ENCODE measurements at regions not wholly inside any gene's neighbourhood (a gene's known extent, or its start where the extent isn't known, plus 50 kb on each side); places are given as distances from the start of the nearest gene placed in this dataset.

GRCh38 chr6:48817333-48818051 is 645.6 kb downstream of the MMUT start:
- Histone ChIP-seq H3K36me3 (ENCODE audit: low read depth, missing control alignments) (no peaks in the 10 kb centered on the region), H3K4me1 (no peaks in the 10 kb centered on the region), H3K4me3 (no peak overlapping the region), H3K9me3 (no peaks in the 10 kb centered on the region), H3K27me3 (no peaks in the 10 kb centered on the region), H3K27ac (no peak overlapping the region)
- DNase-seq = no peak
- WGBS, 2 donors = 77 to 80% methylated on average over 4 of the region's 4 CpGs
- TF ChIP-seq CTCF (IDR thresholded peaks at IDR 0.05) (no peak), POLR2A (IDR thresholded peaks at IDR 0.05) (no peak)
- intact Hi-C loops (cut with DNase I; ENCODE audit: low total_unique reads) = no loop called here

GRCh38 chr6:48814957-48815356 is 648.1 kb downstream of the MMUT start:
- no peaks in the 10 kb centered on the region for H3K36me3 ChIP-seq (ENCODE audit: low read depth, missing control alignments)
- intact Hi-C loops (cut with DNase I; ENCODE audit: low total_unique reads) = no loop called here
- TF ChIP-seq CTCF (IDR thresholded peaks at IDR 0.05) (no peak), POLR2A (IDR thresholded peaks at IDR 0.05) (no peak)

GRCh38 chr6:48813836-48814235 is 649.2 kb downstream of the MMUT start:
- intact Hi-C loops (cut with DNase I; ENCODE audit: low total_unique reads) = no loop called here
- no peak for DNase-seq
- 36 to 57% methylated on average over 3 of the region's 3 CpGs for WGBS, 2 donors
- no peak overlapping the region for H3K27ac ChIP-seq
- no peaks in the 10 kb centered on the region for H3K9me3 ChIP-seq
- H3K4me3 ChIP-seq = no peak overlapping the region
- H3K4me1 ChIP-seq = no peaks in the 10 kb centered on the region
- H3K36me3 ChIP-seq (ENCODE audit: low read depth, missing control alignments) = no peaks in the 10 kb centered on the region
- no peaks in the 10 kb centered on the region for H3K27me3 ChIP-seq
- no peak for TF ChIP-seq CTCF (IDR thresholded peaks at IDR 0.05)
- TF ChIP-seq POLR2A (IDR thresholded peaks at IDR 0.05) = no peak

More at GRCh38 chr6:48814957-48815356, 648.1 kb downstream of the MMUT start:
- no peak for DNase-seq
- H3K9me3 ChIP-seq = no peaks in the 10 kb centered on the region
- no peaks in the 10 kb centered on the region for H3K27me3 ChIP-seq
- H3K27ac ChIP-seq = no peak overlapping the region
- H3K4me3 ChIP-seq = no peak overlapping the region
- H3K4me1 ChIP-seq = no peaks in the 10 kb centered on the region

GRCh38 chr6:48809700-48810099 is 653.4 kb downstream of the MMUT start:
- H3K4me1 ChIP-seq = no peaks in the 10 kb centered on the region
- H3K9me3 ChIP-seq = no peaks in the 10 kb centered on the region
- TF ChIP-seq CTCF (IDR thresholded peaks at IDR 0.05) (no peak), POLR2A (IDR thresholded peaks at IDR 0.05) (no peak)
- H3K36me3 ChIP-seq (ENCODE audit: low read depth, missing control alignments) = no peaks in the 10 kb centered on the region
- H3K4me3 ChIP-seq = no peak overlapping the region
- no peak for DNase-seq
- intact Hi-C loops (cut with DNase I; ENCODE audit: low total_unique reads) = no loop called here
- no peaks in the 10 kb centered on the region for H3K27me3 ChIP-seq
- WGBS, 2 donors = 85 to 89% methylated on average over 2 of the region's 2 CpGs
- H3K27ac ChIP-seq = no peak overlapping the region

- H3K9me3 ChIP-seq = no peaks in the 10 kb centered on the region
- H3K27me3 ChIP-seq = no peaks in the 10 kb centered on the region
- 61 to 65% methylated on average over 4 of the region's 4 CpGs for WGBS, 2 donors
- no peak for DNase-seq
- TF ChIP-seq POLR2A (IDR thresholded peaks at IDR 0.05) (no peak), CTCF (IDR thresholded peaks at IDR 0.05) (no peak)
- no peaks in the 10 kb centered on the region for H3K4me1 ChIP-seq
- intact Hi-C loops (cut with DNase I; ENCODE audit: low total_unique reads) = no loop called here
- no peaks in the 10 kb centered on the region for H3K36me3 ChIP-seq (ENCODE audit: low read depth, missing control alignments)
- no peak overlapping the region for H3K4me3 ChIP-seq
- H3K27ac ChIP-seq = no peak overlapping the region
Measured at GRCh38 chr6:48809245-48809644, 653.8 kb downstream of the MMUT start.

All from testis (tissue), 2 donors.